Brain microvascular endothelial cell (primary cell): ENCODE measurements at regions not wholly inside any gene's neighbourhood (a gene's known extent, or its start where the extent isn't known, plus 50 kb on each side); places are given as distances from the start of the nearest gene placed in this dataset.

Experiments used
- DNase-seq: peaks from one replicate; pipeline ENCODE4 v3.0.0-alpha.2; 2020
- H3K27ac ChIP-seq: fragments of 250-450 bp; sonication (Bioruptor Pico); 2 replicates; pipeline ENCODE4 v1.5.1; 2020; ENCODE audit warnings: mild to moderate bottlenecking, moderate library complexity
- H3K27me3 ChIP-seq: fragments of 250-450 bp; sonication (Bioruptor Pico); replicated peaks from 2 replicates; pipeline ENCODE4 v1.5.1; 2020; ENCODE audit warnings: mild to moderate bottlenecking
- H3K36me3 ChIP-seq: fragments of 250-450 bp; sonication (Bioruptor Pico); replicated peaks from 2 replicates; pipeline ENCODE4 v1.5.1; 2020; ENCODE audit warnings: mild to moderate bottlenecking
- H3K4me3 ChIP-seq: 2 replicates; pipeline ENCODE4 v1.5.1; 2011; ENCODE audit warnings: low read depth, mild to moderate bottlenecking, control low read depth, low read length, moderate library complexity
- in situ Hi-C: cut with HindIII; loops from 2 replicates; pipeline ENCODE4 v1.10.0; 2017; ENCODE audit warnings: low sequenced_read_pairs, low pct_ligation_motif_present
- TF ChIP-seq, protein P1 (sequence below): IDR thresholded peaks from 2 replicates; pipeline ENCODE4 v1.5.1; 2011; ENCODE audit warnings: low read depth, mild to moderate bottlenecking, moderate library complexity, low read length, control low read depth, inconsistent platforms; ENCODE audit errors: missing control alignments

DNA sequence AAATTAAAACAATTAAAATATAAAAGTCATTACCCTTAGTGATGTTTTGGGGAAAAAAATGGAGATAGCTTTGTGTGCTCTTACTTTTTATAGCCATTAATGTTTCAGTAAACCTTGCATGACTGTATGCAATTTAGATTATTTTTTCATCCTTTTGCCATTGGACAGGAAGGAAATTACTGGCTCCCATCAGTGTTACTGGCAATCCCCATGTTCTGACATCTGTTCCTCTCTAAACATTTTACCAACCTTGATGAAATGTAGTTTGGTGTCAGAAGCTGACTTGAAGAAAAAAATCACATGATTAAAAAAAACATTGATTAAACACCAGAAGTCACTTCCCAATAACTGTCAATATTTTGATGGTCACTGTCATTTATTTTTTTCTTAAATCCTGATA is 52.3 kb upstream of the ZNF536 start:
- no peak for DNase-seq
- Histone ChIP-seq H3K36me3 (no peaks in the 10 kb centered on the region), H3K27me3 (no peaks in the 10 kb centered on the region), H3K4me3 (no peak overlapping the region), H3K27ac (no peak overlapping the region)
- TF ChIP-seq, protein P1, sequence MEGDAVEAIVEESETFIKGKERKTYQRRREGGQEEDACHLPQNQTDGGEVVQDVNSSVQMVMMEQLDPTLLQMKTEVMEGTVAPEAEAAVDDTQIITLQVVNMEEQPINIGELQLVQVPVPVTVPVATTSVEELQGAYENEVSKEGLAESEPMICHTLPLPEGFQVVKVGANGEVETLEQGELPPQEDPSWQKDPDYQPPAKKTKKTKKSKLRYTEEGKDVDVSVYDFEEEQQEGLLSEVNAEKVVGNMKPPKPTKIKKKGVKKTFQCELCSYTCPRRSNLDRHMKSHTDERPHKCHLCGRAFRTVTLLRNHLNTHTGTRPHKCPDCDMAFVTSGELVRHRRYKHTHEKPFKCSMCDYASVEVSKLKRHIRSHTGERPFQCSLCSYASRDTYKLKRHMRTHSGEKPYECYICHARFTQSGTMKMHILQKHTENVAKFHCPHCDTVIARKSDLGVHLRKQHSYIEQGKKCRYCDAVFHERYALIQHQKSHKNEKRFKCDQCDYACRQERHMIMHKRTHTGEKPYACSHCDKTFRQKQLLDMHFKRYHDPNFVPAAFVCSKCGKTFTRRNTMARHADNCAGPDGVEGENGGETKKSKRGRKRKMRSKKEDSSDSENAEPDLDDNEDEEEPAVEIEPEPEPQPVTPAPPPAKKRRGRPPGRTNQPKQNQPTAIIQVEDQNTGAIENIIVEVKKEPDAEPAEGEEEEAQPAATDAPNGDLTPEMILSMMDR = no peak
- in situ Hi-C loops = no loop called here

DNA sequence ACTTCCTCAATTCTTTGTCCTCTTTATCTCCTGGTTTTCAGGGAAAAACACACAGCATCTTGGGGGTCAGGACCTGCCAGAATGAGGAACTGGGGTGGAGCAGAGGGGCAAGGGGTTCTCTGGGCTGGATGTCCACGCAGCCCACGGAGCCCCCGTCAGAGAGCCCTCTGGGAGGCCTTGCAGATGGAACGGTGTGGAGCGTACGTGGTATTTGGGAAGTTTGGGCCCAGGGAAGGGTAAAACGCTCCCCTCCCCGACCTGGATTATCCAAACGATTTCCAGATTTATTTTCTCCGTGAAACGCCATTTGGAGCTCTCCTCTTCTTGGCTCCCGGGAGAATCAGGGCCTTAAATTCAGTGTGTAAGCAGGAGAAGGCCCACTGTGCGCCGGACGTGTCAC is 51.7 kb upstream of the ZNF536 start:
- TF ChIP-seq, protein P1 = no peak
- in situ Hi-C loops = no loop called here
- H3K27me3 ChIP-seq = no peaks in the 10 kb centered on the region
- no peak for DNase-seq
- H3K36me3 ChIP-seq = no peaks in the 10 kb centered on the region
- no peak overlapping the region for H3K4me3 ChIP-seq
- no peak overlapping the region for H3K27ac ChIP-seq

DNA sequence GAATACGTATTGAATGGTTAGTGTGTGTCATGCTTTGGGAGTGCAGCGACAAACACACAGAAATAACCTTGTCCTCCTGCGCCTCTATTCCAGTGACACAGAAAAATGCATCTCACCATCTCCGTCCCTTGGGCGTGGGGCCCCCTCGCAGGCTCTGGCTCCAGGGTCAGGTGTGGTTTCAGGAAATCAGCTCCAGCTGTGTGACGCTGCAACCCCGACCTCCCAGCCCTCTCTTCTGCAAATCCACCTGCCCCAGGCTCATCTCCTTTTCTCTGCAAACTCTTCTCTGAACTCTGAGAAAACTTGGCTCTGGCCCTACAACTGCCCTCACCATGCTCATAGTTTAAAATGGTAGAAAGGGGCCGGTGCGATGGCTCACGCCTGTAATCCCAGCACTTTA is 51.3 kb upstream of the ZNF536 start:
- in situ Hi-C loops = no loop called here
- Histone ChIP-seq H3K36me3 (no peaks in the 10 kb centered on the region), H3K4me3 (no peak overlapping the region)

More for the DNA sequence above, 51.3 kb upstream of the ZNF536 start:
- TF ChIP-seq, protein P1 = no peak
- Histone ChIP-seq H3K27ac (no peak overlapping the region), H3K27me3 (no peaks in the 10 kb centered on the region)
- no peak for DNase-seq
